GM23248 (cell line): ENCODE measurements at regions not wholly inside any gene's neighbourhood (a gene's known extent, or its start where the extent isn't known, plus 50 kb on each side); places are given as distances from the start of the nearest gene placed in this dataset.

ENCODE experiments used
- DNase-seq: peaks from one replicate; pipeline ENCODE4 v3.0.0-alpha.2; 2015
- H2AFZ ChIP-seq: fragments of 200-600 bp; sonication (generic); 2 replicates; pipeline ENCODE4 v1.6.1; 2016; ENCODE audit warnings: antibody characterized with exemption
- H3F3A ChIP-seq: fragments of 200-600 bp; sonication (generic); 2 replicates; pipeline ENCODE4 v1.6.1; 2016; ENCODE audit warnings: mild to moderate bottlenecking, antibody characterized with exemption, mixed run types; ENCODE audit not compliant: insufficient read depth
- H3K27ac ChIP-seq: fragments of 200-600 bp; sonication (generic); 2 replicates; pipeline ENCODE4 v1.5.1; 2016; ENCODE audit warnings: mild to moderate bottlenecking
- H3K27me3 ChIP-seq: fragments of 200-600 bp; sonication (generic); replicated peaks from 2 replicates; pipeline ENCODE4 v1.6.1; 2016; ENCODE audit warnings: mild to moderate bottlenecking; ENCODE audit not compliant: insufficient read depth
- H3K36me3 ChIP-seq: fragments of 200-600 bp; sonication (generic); 2 replicates; pipeline ENCODE4 v1.6.1; 2016; ENCODE audit warnings: low read depth, mild to moderate bottlenecking
- H3K4me1 ChIP-seq: fragments of 200-600 bp; sonication (generic); 2 replicates; pipeline ENCODE4 v1.6.1; 2016; ENCODE audit warnings: mild to moderate bottlenecking; ENCODE audit not compliant: insufficient read depth
- H3K4me2 ChIP-seq: fragments of 200-600 bp; sonication (generic); one replicate; pipeline ENCODE4 v1.6.1; 2016; ENCODE audit warnings: mild to moderate bottlenecking; ENCODE audit not compliant: unreplicated experiment
- H3K4me3 ChIP-seq: fragments of 200-600 bp; sonication (generic); 2 replicates; pipeline ENCODE4 v1.5.1; 2016; ENCODE audit warnings: mild to moderate bottlenecking
- H3K79me2 ChIP-seq: fragments of 200-600 bp; sonication (generic); 2 replicates; pipeline ENCODE4 v1.6.1; 2016; ENCODE audit warnings: mild to moderate bottlenecking; ENCODE audit not compliant: insufficient read depth
- H3K9ac ChIP-seq: fragments of 200-600 bp; sonication (generic); 2 replicates; pipeline ENCODE4 v1.6.1; 2016; ENCODE audit warnings: mild to moderate bottlenecking
- H3K9me2 ChIP-seq: fragments of 200-600 bp; sonication (generic); 2 replicates; pipeline ENCODE4 v1.6.1; 2016; ENCODE audit warnings: mixed run types, mild to moderate bottlenecking, moderate library complexity; ENCODE audit not compliant: insufficient read depth
- H3K9me3 ChIP-seq: fragments of 200-600 bp; sonication (generic); one replicate; pipeline ENCODE4 v1.6.1; 2017; ENCODE audit warnings: low read depth
- H4K20me1 ChIP-seq: fragments of 200-600 bp; sonication (generic); 2 replicates; pipeline ENCODE4 v1.6.0; 2016; ENCODE audit not compliant: insufficient read depth
- EZH2 ChIP-seq: fragments of 200-600 bp; sonication (generic); IDR thresholded peaks from 2 replicates; pipeline ENCODE4 v1.6.1; 2018; ENCODE audit warnings: antibody characterized with exemption, mild to moderate bottlenecking; ENCODE audit not compliant: insufficient read depth, poor library complexity, severe bottlenecking
- EZH2phosphoT487 ChIP-seq: fragments of 200-600 bp; sonication (generic); IDR thresholded peaks from 2 replicates; pipeline ENCODE4 v1.6.1; 2018; ENCODE audit warnings: antibody characterized with exemption, moderate library complexity, mild to moderate bottlenecking, low read depth; ENCODE audit not compliant: insufficient read depth
- WGBS, 2 experiments: methylation state at CpG; one replicate each; pipeline ENCODE4 v1.1.6; 2015 to 2017; ENCODE audit warnings: low lambda C conversion rate in 2 of 2, low coverage in 1 of 2; ENCODE audit errors: missing lambda C conversion rate in 2 of 2; 5-methylcytosine and 5-hydroxymethylcytosine counted together
- in situ Hi-C: fragments of 300-500 bp; cut with MboI; formaldehyde crosslinking; loops from 2 replicates; pipeline ENCODE4 v1.15.0; 2020

DNA sequence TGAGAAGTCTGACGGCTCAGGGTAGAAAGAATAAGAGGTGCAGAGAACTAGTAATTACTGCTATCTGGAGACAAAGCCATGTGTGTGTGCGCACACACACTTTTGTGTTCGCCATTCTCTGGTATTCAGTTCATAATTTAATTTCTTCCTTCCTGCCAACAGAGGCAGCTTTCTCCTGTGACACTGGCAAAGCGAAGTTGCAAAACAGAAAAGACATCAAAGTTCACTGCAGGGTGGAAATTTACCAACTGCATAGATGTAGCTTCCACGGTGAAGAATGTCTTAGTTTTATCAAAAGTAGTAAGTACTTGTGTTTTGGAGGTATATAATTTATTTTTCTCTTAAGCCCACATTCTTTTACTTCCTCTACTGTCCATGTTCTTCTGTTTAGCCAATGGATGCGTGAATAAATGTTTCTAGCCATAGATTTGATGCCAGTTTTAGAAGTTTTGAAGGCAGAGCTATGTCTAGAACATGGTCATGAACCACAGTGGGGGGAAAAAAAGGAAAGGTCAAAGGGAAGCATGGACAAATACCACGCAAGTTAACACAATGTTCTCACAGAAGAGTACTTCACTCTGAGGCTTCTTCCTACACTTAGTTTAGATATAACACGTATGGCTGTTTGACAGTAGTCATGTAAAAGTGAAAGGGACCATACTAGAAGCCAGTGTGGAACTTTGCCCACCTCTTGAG is 536.5 kb upstream of the GRIA1 start:
- H3K9me2 ChIP-seq, result no peaks in the 10 kb centered on the region
- in situ Hi-C loops, result no loop called here
- H3K4me3 ChIP-seq, result no peak overlapping the region
- H3K79me2 ChIP-seq, result no peaks in the 10 kb centered on the region
- WGBS, 2 experiments, result 19 to 22% methylated on average over 8 of the region's 8 CpGs
- TF ChIP-seq EZH2phosphoT487, result no peak
- no peak for TF ChIP-seq EZH2
- H4K20me1 ChIP-seq, result no peaks in the 10 kb centered on the region
- no peak overlapping the region for H3K9ac ChIP-seq
- H3K4me2 ChIP-seq, result no peak overlapping the region
- no peaks in the 10 kb centered on the region for H3K27me3 ChIP-seq
- H2AFZ ChIP-seq, result no peak overlapping the region
- no peaks in the 10 kb centered on the region for H3K4me1 ChIP-seq
- no peaks in the 10 kb centered on the region for H3F3A ChIP-seq
- no peaks in the 10 kb centered on the region for H3K9me3 ChIP-seq
- H3K36me3 ChIP-seq, result no peaks in the 10 kb centered on the region
- DNase-seq, result no peak
- H3K27ac ChIP-seq, result no peak overlapping the region

DNA sequence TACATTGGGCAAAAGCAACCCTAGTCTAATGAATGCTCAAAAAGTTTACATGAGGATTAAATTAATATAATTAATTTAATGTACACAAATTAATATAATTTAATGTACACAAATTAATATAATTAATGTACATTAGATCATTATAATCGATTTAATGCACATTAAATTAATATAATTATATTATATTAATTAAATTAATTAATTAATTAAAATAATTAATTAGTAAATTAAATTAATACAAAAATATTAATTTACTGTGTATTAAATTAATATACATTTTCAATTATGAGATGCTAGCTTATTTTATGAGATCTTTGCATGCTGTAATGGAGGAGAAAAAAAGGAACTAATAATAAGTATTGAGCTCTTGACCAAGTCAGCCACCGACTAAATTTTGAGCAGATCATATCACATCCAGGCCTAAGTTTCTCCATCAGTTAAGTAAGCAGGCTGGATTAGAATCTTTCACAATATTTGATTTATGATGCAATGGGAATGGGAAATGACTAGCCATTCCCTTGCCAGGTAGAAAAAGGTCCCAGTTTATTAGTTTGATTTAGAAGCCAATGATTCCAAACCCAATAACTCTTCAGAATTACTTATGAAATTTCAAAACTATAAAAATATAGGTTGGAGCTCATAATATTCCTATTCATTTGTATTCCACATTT is 533.4 kb upstream of the GRIA1 start:
- DNase-seq, result no peak
- 35 to 42% methylated on average over 2 of the region's 2 CpGs for WGBS, 2 experiments
- H3K9me2 ChIP-seq, result no peaks in the 10 kb centered on the region
- H3F3A ChIP-seq, result no peaks in the 10 kb centered on the region
- H3K9ac ChIP-seq, result no peak overlapping the region
- H4K20me1 ChIP-seq, result no peaks in the 10 kb centered on the region
- no peaks in the 10 kb centered on the region for H3K36me3 ChIP-seq
- no peak overlapping the region for H3K4me2 ChIP-seq
- TF ChIP-seq EZH2phosphoT487 (no peak), EZH2 (no peak)
- no peak overlapping the region for H2AFZ ChIP-seq
- no peaks in the 10 kb centered on the region for H3K9me3 ChIP-seq
- no peak overlapping the region for H3K27ac ChIP-seq
- no peak overlapping the region for H3K4me3 ChIP-seq
- no peaks in the 10 kb centered on the region for H3K27me3 ChIP-seq
- in situ Hi-C loops, result no loop called here
- H3K4me1 ChIP-seq, result no peaks in the 10 kb centered on the region
- H3K79me2 ChIP-seq, result no peaks in the 10 kb centered on the region

DNA sequence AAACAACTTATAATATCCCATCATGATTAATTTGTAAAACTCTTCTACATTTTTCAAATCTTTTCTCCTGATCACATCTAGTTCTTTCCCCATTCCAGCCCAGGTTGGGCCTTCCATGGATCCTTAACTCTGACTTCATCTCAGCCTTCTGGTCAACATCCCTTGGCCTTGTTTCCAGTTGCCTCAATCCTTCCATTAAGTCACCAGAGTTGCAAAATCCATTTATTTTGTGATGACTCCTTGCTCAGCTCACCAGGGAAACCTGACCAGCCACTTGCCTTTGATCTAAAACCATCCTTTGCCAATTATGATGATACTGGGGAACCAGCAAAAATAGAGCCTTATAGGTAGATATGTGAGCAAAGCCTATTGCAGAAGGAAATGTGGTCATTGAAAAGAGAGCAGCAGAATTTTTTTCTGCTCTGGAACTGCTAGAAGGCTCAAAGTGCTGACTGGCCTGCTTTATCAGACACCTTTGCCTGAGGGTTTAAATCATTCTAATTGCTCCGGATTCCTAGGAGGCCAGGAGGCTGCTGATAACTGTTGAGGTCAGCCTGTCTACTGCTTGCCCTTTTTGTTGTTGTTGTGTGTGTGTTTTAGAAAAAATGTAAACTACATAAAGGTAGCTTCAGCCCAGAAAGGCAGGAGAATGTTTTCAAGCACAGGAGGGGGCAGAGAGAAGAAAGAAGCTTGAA is 512.2 kb upstream of the GRIA1 start:
- DNase-seq, result no peak
- H3K4me2 ChIP-seq, result no peak overlapping the region
- no peaks in the 10 kb centered on the region for H3K79me2 ChIP-seq
- no peaks in the 10 kb centered on the region for H3K9me3 ChIP-seq
- in situ Hi-C loops, result no loop called here
- H3F3A ChIP-seq, result no peaks in the 10 kb centered on the region
- no peaks in the 10 kb centered on the region for H3K4me1 ChIP-seq
- H3K36me3 ChIP-seq, result no peaks in the 10 kb centered on the region
- H2AFZ ChIP-seq, result no peak overlapping the region
- no peak overlapping the region for H3K9ac ChIP-seq
- no peak overlapping the region for H3K27ac ChIP-seq
- no peak overlapping the region for H3K4me3 ChIP-seq
- TF ChIP-seq EZH2phosphoT487 (no peak), EZH2 (no peak)
- no peaks in the 10 kb centered on the region for H3K27me3 ChIP-seq
- H4K20me1 ChIP-seq, result no peaks in the 10 kb centered on the region
- no peaks in the 10 kb centered on the region for H3K9me2 ChIP-seq
- WGBS, 2 experiments, result 29 to 31% methylated on average over 1 of the region's 1 CpG

DNA sequence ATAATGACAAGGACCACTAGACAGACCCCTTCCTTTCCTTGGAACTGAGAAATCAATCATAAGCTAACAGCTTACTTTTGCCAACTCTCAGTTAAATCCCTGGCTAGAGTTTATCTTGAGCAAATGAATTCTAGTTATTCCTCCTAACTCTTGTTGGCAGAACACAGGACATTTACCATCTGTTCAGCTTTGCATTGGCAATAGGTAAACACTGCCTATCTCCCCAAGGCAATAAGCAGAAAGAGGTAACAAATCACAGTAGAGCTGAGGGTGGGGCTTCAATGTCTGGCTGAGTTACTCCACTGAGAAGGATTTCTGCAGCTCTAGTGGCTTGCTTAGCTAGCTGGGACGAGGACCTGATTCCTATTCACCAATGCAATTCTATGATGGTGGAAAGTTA is 503.3 kb upstream of the GRIA1 start:
- no peak overlapping the region for H3K4me2 ChIP-seq
- H3K9me2 ChIP-seq, result no peaks in the 10 kb centered on the region
- no peak for DNase-seq
- no peak overlapping the region for H2AFZ ChIP-seq
- H3K79me2 ChIP-seq, result no peaks in the 10 kb centered on the region
- H3K9ac ChIP-seq, result no peak overlapping the region
- H3K36me3 ChIP-seq, result no peaks in the 10 kb centered on the region
- TF ChIP-seq EZH2phosphoT487 (no peak), EZH2 (no peak)
- WGBS, 2 experiments, result 0 to 11% methylated on average over 1 of the region's 1 CpG
- no peaks in the 10 kb centered on the region for H3K4me1 ChIP-seq
- H3K4me3 ChIP-seq, result no peak overlapping the region
- no peaks in the 10 kb centered on the region for H3F3A ChIP-seq
- H4K20me1 ChIP-seq, result no peaks in the 10 kb centered on the region
- no peaks in the 10 kb centered on the region for H3K9me3 ChIP-seq
- no peak overlapping the region for H3K27ac ChIP-seq
- H3K27me3 ChIP-seq, result no peaks in the 10 kb centered on the region
- in situ Hi-C loops, result no loop called here
